Mesendoderm (in vitro differentiated cells): ENCODE measurements at regions not wholly inside any gene's neighbourhood (a gene's known extent, or its start where the extent isn't known, plus 50 kb on each side); places are given as distances from the start of the nearest gene placed in this dataset.

Source experiments
- DNase-seq: peaks from one replicate; pipeline ENCODE4 v3.0.0; 2013
- H2AK5ac ChIP-seq: 2 replicates; pipeline ENCODE4 v1.6.1; 2013; ENCODE audit warnings: low read length, inconsistent platforms
- H2BK120ac ChIP-seq: 2 replicates; pipeline ENCODE4 v1.6.1; 2013; ENCODE audit warnings: low read depth, mild to moderate bottlenecking, low read length, moderate library complexity, mixed read lengths
- H2BK15ac ChIP-seq: replicated peaks from 2 replicates; pipeline ENCODE4 v1.6.1; 2013; ENCODE audit warnings: low read depth, mild to moderate bottlenecking, moderate library complexity
- H2BK5ac ChIP-seq: 2 replicates; pipeline ENCODE4 v1.6.1; 2013; ENCODE audit warnings: low read length, inconsistent platforms
- H3K18ac ChIP-seq: 2 replicates; pipeline ENCODE4 v1.6.1; 2013; ENCODE audit warnings: mild to moderate bottlenecking, low read length, mixed read lengths
- H3K23ac ChIP-seq: one replicate; pipeline ENCODE4 v1.6.1; 2013; ENCODE audit warnings: low read length
- H3K27ac ChIP-seq: 2 replicates; pipeline ENCODE4 v1.5.1; 2013; ENCODE audit warnings: low read depth, mild to moderate bottlenecking, inconsistent platforms, low read length, moderate library complexity
- H3K27me3 ChIP-seq: 2 replicates; pipeline ENCODE4 v1.6.1; 2013; ENCODE audit warnings: low read length, control low read depth, mild to moderate bottlenecking, inconsistent platforms; ENCODE audit not compliant: insufficient read depth, poor library complexity
- H3K36me3 ChIP-seq: 2 replicates; pipeline ENCODE4 v1.6.1; 2013; ENCODE audit warnings: low read length, inconsistent platforms; ENCODE audit not compliant: control insufficient read depth, insufficient read depth
- H3K4ac ChIP-seq: one replicate; pipeline ENCODE4 v1.6.1; 2013; ENCODE audit warnings: low read depth, mild to moderate bottlenecking, low read length, moderate library complexity
- H3K4me1 ChIP-seq: 2 replicates; pipeline ENCODE4 v1.6.1; 2013; ENCODE audit warnings: low read depth, low read length, inconsistent platforms; ENCODE audit not compliant: control insufficient read depth
- H3K4me2 ChIP-seq: 2 replicates; pipeline ENCODE4 v1.6.1; 2013; ENCODE audit warnings: low read length
- H3K4me3 ChIP-seq: 2 replicates; pipeline ENCODE4 v1.5.1; 2013; ENCODE audit warnings: mild to moderate bottlenecking, low read length
- H3K56ac ChIP-seq: one replicate; pipeline ENCODE4 v1.6.1; 2013; ENCODE audit warnings: low read length
- H3K79me1 ChIP-seq: 2 replicates; pipeline ENCODE4 v1.6.1; 2013; ENCODE audit warnings: low read length, inconsistent platforms
- H3K79me2 ChIP-seq: 2 replicates; pipeline ENCODE4 v1.6.1; 2013; ENCODE audit warnings: mild to moderate bottlenecking, low read length; ENCODE audit not compliant: control insufficient read depth, insufficient read depth
- H3K9ac ChIP-seq: 2 replicates; pipeline ENCODE4 v1.6.1; 2013; ENCODE audit warnings: low read length, inconsistent platforms
- H4K5ac ChIP-seq: one replicate; pipeline ENCODE4 v1.6.1; 2013; ENCODE audit warnings: low read length
- H4K8ac ChIP-seq: one replicate; pipeline ENCODE4 v1.6.1; 2013; ENCODE audit warnings: low read depth, mild to moderate bottlenecking, control low read depth, low read length, moderate library complexity
- WGBS: extraction: QIAGEN DNeasy Blood & Tissue Kit; methylation state at CpG from one replicate; pipeline ENCODE4 v1.1.7; 2013; ENCODE audit warnings: low lambda C conversion rate, missing lambda C conversion rate; ENCODE audit not compliant: insufficient coverage; ENCODE audit errors: extremely low coverage; 5-methylcytosine and 5-hydroxymethylcytosine counted together

GRCh38 chr2:94960266-94960665, 65.2 kb upstream of the MAL start:
- Histone ChIP-seq H3K4me1 (no peaks in the 10 kb centered on the region), H3K23ac (no peak overlapping the region), H4K8ac (no peak overlapping the region), H3K36me3 (no peaks in the 10 kb centered on the region), H3K27ac (no peak overlapping the region), H3K79me2 (no peaks in the 10 kb centered on the region), H3K79me1 (no peaks in the 10 kb centered on the region), H2BK15ac (no peak overlapping the region), H3K18ac (no peak overlapping the region), H3K9ac (no peak overlapping the region), H2BK5ac (no peak overlapping the region), H3K27me3 (no peaks in the 10 kb centered on the region), H3K4me3 (no peak overlapping the region), H3K4me2 (no peak overlapping the region), H4K5ac (no peak overlapping the region), H3K56ac (no peak overlapping the region), H2BK120ac (no peak overlapping the region), H3K4ac (no peak overlapping the region), H2AK5ac (no peak overlapping the region)
- no CpG with 5 or more reads among the region's 2 CpGs for WGBS
- DNase-seq: no peak

- no peak overlapping the region for H4K8ac ChIP-seq
- no peaks in the 10 kb centered on the region for H3K36me3 ChIP-seq
- no peak overlapping the region for H3K56ac ChIP-seq
- no peak overlapping the region for H3K4me2 ChIP-seq
- no peaks in the 10 kb centered on the region for H3K4me1 ChIP-seq
- no peak overlapping the region for H3K9ac ChIP-seq
- H2BK120ac ChIP-seq: no peak overlapping the region
- DNase-seq: no peak
- no peaks in the 10 kb centered on the region for H3K27me3 ChIP-seq
- H2BK5ac ChIP-seq: no peak overlapping the region
- H3K27ac ChIP-seq: no peak overlapping the region
- WGBS: no CpG with 5 or more reads among the region's 4 CpGs
- H4K5ac ChIP-seq: no peak overlapping the region
- H3K18ac ChIP-seq: no peak overlapping the region
- no peaks in the 10 kb centered on the region for H3K79me1 ChIP-seq
- H3K4me3 ChIP-seq: no peak overlapping the region
- no peak overlapping the region for H3K23ac ChIP-seq
- H3K79me2 ChIP-seq: no peaks in the 10 kb centered on the region
- no peak overlapping the region for H2BK15ac ChIP-seq
- H2AK5ac ChIP-seq: no peak overlapping the region
- no peak overlapping the region for H3K4ac ChIP-seq
Measured at GRCh38 chr2:94960751-94961150, 64.8 kb upstream of the MAL start.

GRCh38 chr2:94964193-94964592, 61.3 kb upstream of the MAL start:
- Histone ChIP-seq H3K36me3 (no peaks in the 10 kb centered on the region), H3K4me2 (no peak overlapping the region), H2BK15ac (no peak overlapping the region), H2BK120ac (no peak overlapping the region), H4K5ac (no peak overlapping the region), H3K4me1 (no peaks in the 10 kb centered on the region), H3K23ac (no peak overlapping the region), H3K79me2 (no peaks in the 10 kb centered on the region), H3K56ac (no peak overlapping the region), H3K4me3 (no peak overlapping the region), H3K79me1 (no peaks in the 10 kb centered on the region), H3K9ac (no peak overlapping the region), H4K8ac (no peak overlapping the region), H3K27me3 (no peaks in the 10 kb centered on the region), H2BK5ac (no peak overlapping the region), H2AK5ac (no peak overlapping the region), H3K27ac (no peak overlapping the region), H3K18ac (no peak overlapping the region), H3K4ac (no peak overlapping the region)
- DNase-seq: no peak
- WGBS: no CpG with 5 or more reads among the region's 5 CpGs

GRCh38 chr2:94966689-94967088, 58.8 kb upstream of the MAL start:
- no CpG with 5 or more reads among the region's 1 CpG for WGBS
- no peak overlapping the region for H2AK5ac ChIP-seq

GRCh38 chr2:94970353-94970752, 55.2 kb upstream of the MAL start:
- no peak for DNase-seq
- no CpG with 5 or more reads among the region's 4 CpGs for WGBS
- no peak overlapping the region for H3K18ac ChIP-seq
- H3K27me3 ChIP-seq: no peaks in the 10 kb centered on the region
- H3K27ac ChIP-seq: no peak overlapping the region
- H3K79me1 ChIP-seq: no peaks in the 10 kb centered on the region
- no peak overlapping the region for H2BK15ac ChIP-seq
- no peak overlapping the region for H3K23ac ChIP-seq
- no peak overlapping the region for H2AK5ac ChIP-seq
- no peak overlapping the region for H2BK5ac ChIP-seq
- H3K4me3 ChIP-seq: no peak overlapping the region
- H3K4me1 ChIP-seq: no peaks in the 10 kb centered on the region
- H3K56ac ChIP-seq: no peak overlapping the region
- no peak overlapping the region for H3K4me2 ChIP-seq
- no peak overlapping the region for H3K4ac ChIP-seq
- no peaks in the 10 kb centered on the region for H3K36me3 ChIP-seq
- no peak overlapping the region for H2BK120ac ChIP-seq
- H3K79me2 ChIP-seq: no peaks in the 10 kb centered on the region
- no peak overlapping the region for H4K5ac ChIP-seq
- no peak overlapping the region for H3K9ac ChIP-seq
- no peak overlapping the region for H4K8ac ChIP-seq

More at GRCh38 chr2:94966689-94967088, 58.8 kb upstream of the MAL start:
- H3K4me1 ChIP-seq: no peaks in the 10 kb centered on the region
- no peak overlapping the region for H2BK15ac ChIP-seq
- no peak overlapping the region for H2BK120ac ChIP-seq
- no peak overlapping the region for H3K4me3 ChIP-seq
- no peak overlapping the region for H3K9ac ChIP-seq
- H4K5ac ChIP-seq: no peak overlapping the region
- no peak overlapping the region for H3K4ac ChIP-seq
- no peaks in the 10 kb centered on the region for H3K79me2 ChIP-seq
- no peak overlapping the region for H4K8ac ChIP-seq
- no peaks in the 10 kb centered on the region for H3K36me3 ChIP-seq
- H3K4me2 ChIP-seq: no peak overlapping the region
- no peak overlapping the region for H3K23ac ChIP-seq
- no peak for DNase-seq
- no peak overlapping the region for H3K27ac ChIP-seq
- H3K27me3 ChIP-seq: no peaks in the 10 kb centered on the region
- no peak overlapping the region for H2BK5ac ChIP-seq
- H3K18ac ChIP-seq: no peak overlapping the region
- no peak overlapping the region for H3K56ac ChIP-seq
- H3K79me1 ChIP-seq: no peaks in the 10 kb centered on the region
